AG04449 (cell line): ENCODE measurements at regions not wholly inside any gene's neighbourhood (a gene's known extent, or its start where the extent isn't known, plus 50 kb on each side); places are given as distances from the start of the nearest gene placed in this dataset.

ENCODE experiments used
- CTCF ChIA-PET: fragments of 350-600 bp; formaldehyde crosslinking; extraction: SDS; loops from one replicate; lab custom pipeline; 2021; ENCODE audit warnings: antibody characterized with exemption; lab: Yijun Ruan, JAX
- POLR2A ChIA-PET: fragments of 400-600, 350-600 bp; formaldehyde crosslinking; extraction: SDS; loops from one replicate; lab custom pipeline; 2020; ENCODE audit warnings: antibody characterized with exemption, inconsistent platforms; lab: Yijun Ruan, JAX
- DNase-seq: peaks from one replicate; pipeline ENCODE4 v3.0.0-alpha.2; 2010; ENCODE audit warnings: low read depth, low spot score
- H3K4me3 ChIP-seq: 2 replicates; pipeline ENCODE4 v1.5.1; 2011; ENCODE audit warnings: low read depth, mild to moderate bottlenecking, control low read depth, low read length
- CTCF ChIP-seq: IDR thresholded peaks from one replicate; pipeline ENCODE4 v1.5.1; 2011; ENCODE audit warnings: mild to moderate bottlenecking, moderate library complexity, low read length, control low read depth, inconsistent platforms; ENCODE audit not compliant: insufficient read depth; ENCODE audit errors: missing control alignments

DNA sequence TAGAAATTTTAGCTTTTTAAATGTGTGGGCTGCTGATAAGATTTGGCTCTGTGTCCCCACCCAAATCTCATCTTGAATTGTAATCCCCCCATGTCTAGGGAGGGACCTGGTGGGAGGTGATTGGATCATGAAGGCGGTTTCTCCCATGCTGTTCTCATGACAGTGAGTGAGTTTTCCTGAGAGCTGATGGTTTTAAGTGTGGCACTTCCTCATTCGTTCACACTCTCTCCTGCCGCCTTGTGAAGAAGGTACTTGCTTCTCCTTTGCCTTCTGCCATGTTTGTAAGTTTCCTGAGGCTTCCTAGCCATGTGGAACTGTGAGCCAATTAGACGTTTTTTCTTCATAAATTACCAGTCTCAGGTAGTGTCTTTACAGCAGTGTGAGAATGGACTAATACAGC, 127.8 kb upstream of the MVB12B start:
- POLR2A ChIA-PET, result no interaction called here
- CTCF ChIA-PET, result no interaction called here
- no peak for TF ChIP-seq CTCF
- DNase-seq, result no peak
- H3K4me3 ChIP-seq, result no peak overlapping the region

GRCh38 chr9:126203313-126203712, 123.3 kb upstream of the MVB12B start:
- H3K4me3 ChIP-seq, result no peak overlapping the region
- TF ChIP-seq CTCF, result no peak
- POLR2A ChIA-PET, result no interaction called here
- CTCF ChIA-PET, result no interaction called here
- DNase-seq, result no peak

DNA sequence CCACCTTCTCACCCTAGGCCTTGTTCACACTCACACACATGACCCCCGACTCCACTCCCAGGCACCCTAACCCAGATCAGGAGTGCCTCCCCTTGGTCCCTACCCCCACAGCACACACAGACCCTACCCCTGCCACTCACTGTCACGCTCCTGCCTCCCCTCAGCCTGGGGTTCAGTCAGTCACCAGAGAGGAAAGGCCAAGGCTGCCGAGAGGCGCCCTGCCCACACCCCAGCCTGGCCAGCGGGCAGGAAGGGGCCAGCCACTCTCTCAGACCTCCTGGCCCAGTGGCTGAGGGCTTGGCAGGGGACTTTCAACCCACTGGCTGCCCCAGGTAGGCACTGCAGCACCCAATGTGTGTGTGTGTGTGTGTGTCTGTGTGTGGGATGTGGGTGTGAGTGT, 122.4 kb upstream of the MVB12B start:
- ChIA-PET CTCF (no interaction called here), POLR2A (no interaction called here)
- no peak overlapping the region for H3K4me3 ChIP-seq
- TF ChIP-seq CTCF, result no peak
- DNase-seq, result no peak

GRCh38 chr9:126204708-126205225, 121.9 kb upstream of the MVB12B start:
- H3K4me3 ChIP-seq, result no peak overlapping the region
- CTCF ChIA-PET, result no interaction called here
- POLR2A ChIA-PET, result interaction anchor here (1.0 kb wide), 1 partner anchor 498 kb away, joined by 3 read pairs; the partner anchor contains the start of gene MAPKAP1
- no peak for DNase-seq
- no peak for TF ChIP-seq CTCF

DNA sequence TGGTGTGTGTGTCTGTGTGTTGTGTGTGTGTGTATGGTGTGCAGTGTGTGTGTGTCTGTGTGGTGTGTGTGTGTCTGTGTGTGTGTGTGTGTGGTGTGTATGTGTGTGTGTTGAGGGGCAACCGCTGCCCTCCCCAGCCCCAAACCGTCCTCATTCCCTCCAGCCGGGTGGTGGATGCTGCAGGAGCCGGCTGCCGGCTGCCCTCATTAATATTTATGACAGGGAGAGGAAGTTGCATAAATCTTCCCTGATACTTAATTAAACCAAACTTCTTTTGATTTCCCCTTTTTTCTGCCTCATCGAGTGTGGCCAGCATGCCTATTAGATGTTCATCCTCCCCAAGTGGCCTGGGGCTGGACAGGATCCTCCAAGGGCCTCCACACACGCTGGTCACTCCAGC, 121.4 kb upstream of the MVB12B start:
- ChIA-PET CTCF (no interaction called here), POLR2A (interaction anchor here (1.0 kb wide), 1 partner anchor 498 kb away, joined by 3 read pairs; the partner anchor contains the start of gene MAPKAP1)
- H3K4me3 ChIP-seq, result no peak overlapping the region
- no peak for DNase-seq
- TF ChIP-seq CTCF, result no peak

DNA sequence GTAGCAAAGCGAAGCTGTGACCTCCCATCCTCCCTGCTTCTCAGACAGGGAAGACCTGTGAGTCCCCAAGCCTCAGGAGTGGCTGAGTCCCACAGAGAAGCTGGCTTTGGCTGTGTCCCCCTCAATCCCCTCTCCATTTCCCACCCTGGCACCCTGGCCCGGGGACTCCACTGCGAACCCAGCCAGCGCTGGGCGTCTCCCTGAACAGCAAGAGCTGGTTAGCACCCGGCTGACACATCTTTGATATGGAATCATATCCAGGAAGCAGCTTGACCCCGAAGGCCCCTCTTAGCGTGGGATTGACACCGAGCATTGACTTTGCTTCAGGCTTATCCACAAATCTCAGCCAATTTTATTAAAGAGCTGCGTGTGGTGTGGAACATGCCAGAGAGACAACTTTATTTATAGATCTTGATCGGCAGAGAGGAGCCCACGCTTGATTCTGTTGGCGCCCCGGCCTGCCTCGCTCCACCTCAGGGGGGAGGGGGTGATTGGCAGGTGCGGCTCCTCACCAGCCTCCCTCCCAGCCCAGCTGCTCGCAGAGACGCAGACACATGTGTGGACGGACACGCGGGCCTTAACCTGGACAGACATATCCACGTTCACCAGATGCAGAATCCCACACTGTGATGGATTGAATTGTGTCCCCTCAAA, 120.7 kb upstream of the MVB12B start:
- ChIA-PET CTCF (no interaction called here), POLR2A (interaction anchor here (1.0 kb wide), 1 partner anchor 499 kb away, joined by 3 read pairs; the partner anchor contains the start of gene MAPKAP1)
- H3K4me3 ChIP-seq, result no peak overlapping the region
- no peak for TF ChIP-seq CTCF
- no peak for DNase-seq
